Osteoblast (primary cell): ENCODE measurements at regions not wholly inside any gene's neighbourhood (a gene's known extent, or its start where the extent isn't known, plus 50 kb on each side); places are given as distances from the start of the nearest gene placed in this dataset.

Source experiments
- DNase-seq: peaks from one replicate; pipeline ENCODE4 v3.0.0; 2011; ENCODE audit warnings: low spot score, mixed read lengths; ENCODE audit not compliant: insufficient read length; ENCODE audit errors: missing footprints
- H2AFZ ChIP-seq: 2 replicates; pipeline ENCODE4 v1.6.0; 2011; ENCODE audit warnings: mild to moderate bottlenecking, low read length
- H3K27ac ChIP-seq: 2 replicates; pipeline ENCODE4 v1.5.1; 2011; ENCODE audit warnings: mild to moderate bottlenecking, low read depth, low read length, moderate library complexity
- H3K27me3 ChIP-seq: 2 replicates; pipeline ENCODE4 v1.6.0; 2012; ENCODE audit warnings: mild to moderate bottlenecking, control low read depth, inconsistent platforms, low read length, moderate library complexity; ENCODE audit not compliant: insufficient read depth
- H3K36me3 ChIP-seq: 2 replicates; pipeline ENCODE4 v1.5.1; 2011; ENCODE audit warnings: mild to moderate bottlenecking, low read length, control low read depth, moderate library complexity; ENCODE audit not compliant: insufficient read depth
- H3K4me1 ChIP-seq: 2 replicates; pipeline ENCODE4 v1.5.1; 2011; ENCODE audit warnings: mild to moderate bottlenecking, low read length, control low read depth, moderate library complexity; ENCODE audit not compliant: insufficient read depth
- H3K4me2 ChIP-seq: 2 replicates; pipeline ENCODE4 v1.6.0; 2011; ENCODE audit warnings: mild to moderate bottlenecking, low read length; ENCODE audit not compliant: insufficient read depth
- H3K4me3 ChIP-seq: fragments of 200-600 bp; sonication (generic); 3 replicates; pipeline ENCODE4 v1.5.1; 2012; ENCODE audit warnings: mild to moderate bottlenecking, low read length, inconsistent platforms; ENCODE audit not compliant: insufficient read depth
- H3K79me2 ChIP-seq: 2 replicates; pipeline ENCODE4 v1.6.0; 2012; ENCODE audit warnings: mild to moderate bottlenecking, low read length, control low read depth, inconsistent platforms; ENCODE audit not compliant: insufficient read depth
- H3K9me3 ChIP-seq: 2 replicates; pipeline ENCODE4 v1.5.1; 2011; ENCODE audit warnings: low read depth, low read length, control low read depth
- H4K20me1 ChIP-seq: 2 replicates; pipeline ENCODE4 v1.6.0; 2012; ENCODE audit warnings: mild to moderate bottlenecking, low read length, control low read depth; ENCODE audit not compliant: insufficient read depth
- TF ChIP-seq, protein P1 (sequence below): IDR thresholded peaks from 2 replicates; pipeline ENCODE4 v1.5.1; 2011; ENCODE audit warnings: mild to moderate bottlenecking, low read depth, low read length, moderate library complexity; ENCODE audit errors: extremely low read depth

DNA sequence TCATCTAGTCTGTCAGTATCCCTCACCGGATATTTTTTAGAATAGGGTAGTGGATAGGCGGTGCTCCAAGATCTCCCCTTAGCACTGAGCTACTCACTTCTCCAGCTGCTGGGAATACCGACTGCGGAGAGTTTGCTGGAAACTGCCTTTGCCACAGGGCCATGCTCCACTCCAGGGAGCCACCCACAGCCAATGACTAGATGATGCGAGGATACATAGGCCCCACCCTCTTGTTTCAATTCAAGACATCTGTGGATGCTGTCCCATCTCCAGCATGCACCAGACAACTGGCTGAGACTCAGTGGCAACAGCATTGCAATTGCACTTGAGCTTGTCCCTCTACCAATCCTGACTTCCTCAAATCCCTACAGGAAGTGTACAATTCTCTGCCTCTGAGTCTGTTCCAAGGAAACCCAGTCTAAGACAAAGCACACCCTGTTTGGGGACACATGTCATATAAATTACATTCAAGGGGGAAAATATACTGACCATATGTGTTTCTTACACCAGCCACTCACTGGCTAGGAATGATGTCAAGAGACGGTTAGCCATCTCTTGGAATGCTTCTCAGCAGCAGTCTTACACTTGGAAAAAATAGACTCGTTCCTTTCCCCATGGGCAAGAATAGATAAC, 312.6 kb upstream of the KIF2A start:
- Histone ChIP-seq H3K4me2 (no peak overlapping the region), H3K9me3 (no peaks in the 10 kb centered on the region), H3K27ac (no peak overlapping the region), H3K79me2 (no peaks in the 10 kb centered on the region), H3K4me3 (no peak overlapping the region), H3K36me3 (no peaks in the 10 kb centered on the region), H2AFZ (no peak overlapping the region), H4K20me1 (no peaks in the 10 kb centered on the region), H3K27me3 (no peaks in the 10 kb centered on the region), H3K4me1 (no peaks in the 10 kb centered on the region)
- DNase-seq = no peak
- TF ChIP-seq, protein P1, sequence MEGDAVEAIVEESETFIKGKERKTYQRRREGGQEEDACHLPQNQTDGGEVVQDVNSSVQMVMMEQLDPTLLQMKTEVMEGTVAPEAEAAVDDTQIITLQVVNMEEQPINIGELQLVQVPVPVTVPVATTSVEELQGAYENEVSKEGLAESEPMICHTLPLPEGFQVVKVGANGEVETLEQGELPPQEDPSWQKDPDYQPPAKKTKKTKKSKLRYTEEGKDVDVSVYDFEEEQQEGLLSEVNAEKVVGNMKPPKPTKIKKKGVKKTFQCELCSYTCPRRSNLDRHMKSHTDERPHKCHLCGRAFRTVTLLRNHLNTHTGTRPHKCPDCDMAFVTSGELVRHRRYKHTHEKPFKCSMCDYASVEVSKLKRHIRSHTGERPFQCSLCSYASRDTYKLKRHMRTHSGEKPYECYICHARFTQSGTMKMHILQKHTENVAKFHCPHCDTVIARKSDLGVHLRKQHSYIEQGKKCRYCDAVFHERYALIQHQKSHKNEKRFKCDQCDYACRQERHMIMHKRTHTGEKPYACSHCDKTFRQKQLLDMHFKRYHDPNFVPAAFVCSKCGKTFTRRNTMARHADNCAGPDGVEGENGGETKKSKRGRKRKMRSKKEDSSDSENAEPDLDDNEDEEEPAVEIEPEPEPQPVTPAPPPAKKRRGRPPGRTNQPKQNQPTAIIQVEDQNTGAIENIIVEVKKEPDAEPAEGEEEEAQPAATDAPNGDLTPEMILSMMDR = no peak

DNA sequence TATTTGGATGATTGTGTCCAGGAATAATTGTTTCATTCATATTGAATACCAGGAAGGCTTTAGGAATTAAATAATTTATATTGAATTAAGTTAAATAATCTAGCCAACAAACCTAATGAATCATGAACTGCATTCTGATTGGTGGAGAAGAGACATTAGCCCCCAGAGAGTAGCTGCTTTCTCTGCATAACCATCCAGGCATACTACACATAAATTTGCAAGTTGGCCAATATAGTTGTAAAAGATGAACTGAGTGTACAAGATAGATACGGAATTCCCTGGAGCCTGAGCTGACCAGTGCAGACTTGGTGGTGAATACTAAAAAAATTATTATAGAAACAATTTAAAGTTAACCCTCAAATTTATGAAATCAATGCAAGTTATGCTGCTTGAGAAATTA, 311.8 kb upstream of the KIF2A start:
- DNase-seq = no peak
- Histone ChIP-seq H3K27me3 (no peaks in the 10 kb centered on the region), H3K36me3 (no peaks in the 10 kb centered on the region)

DNA sequence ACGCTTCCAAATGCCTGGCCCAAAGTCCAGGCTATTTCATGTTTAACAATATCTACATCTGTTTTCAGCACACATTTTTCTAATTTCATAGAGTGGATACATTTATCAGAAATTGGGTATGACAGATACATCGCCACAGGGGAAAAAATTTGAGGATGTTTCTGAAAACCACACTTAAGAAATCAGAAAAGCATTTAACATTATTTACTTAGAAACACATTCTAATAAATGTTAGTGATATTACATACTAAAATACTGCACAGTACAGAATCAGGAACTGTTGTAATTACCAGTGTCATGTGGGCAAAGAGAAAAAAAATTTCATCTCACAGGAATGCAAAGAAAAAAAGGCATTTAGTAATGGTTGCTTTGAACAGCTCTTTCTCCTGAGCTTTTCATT, 310.5 kb upstream of the KIF2A start:
- Histone ChIP-seq H3K4me2 (no peak overlapping the region), H3K4me1 (no peaks in the 10 kb centered on the region), H3K27me3 (no peaks in the 10 kb centered on the region), H2AFZ (no peak overlapping the region), H3K79me2 (no peaks in the 10 kb centered on the region), H3K36me3 (no peaks in the 10 kb centered on the region), H3K27ac (no peak overlapping the region), H3K9me3 (no peaks in the 10 kb centered on the region), H3K4me3 (no peak overlapping the region), H4K20me1 (no peaks in the 10 kb centered on the region)
- TF ChIP-seq, protein P1 = no peak
- DNase-seq = no peak

More for the DNA sequence above, 311.8 kb upstream of the KIF2A start:
- TF ChIP-seq, protein P1 = no peak
- no peak overlapping the region for H3K4me3 ChIP-seq
- no peaks in the 10 kb centered on the region for H3K4me1 ChIP-seq
- no peaks in the 10 kb centered on the region for H3K79me2 ChIP-seq
- H4K20me1 ChIP-seq = no peaks in the 10 kb centered on the region
- H3K4me2 ChIP-seq = no peak overlapping the region
- H3K27ac ChIP-seq = no peak overlapping the region
- H3K9me3 ChIP-seq = no peaks in the 10 kb centered on the region
- H2AFZ ChIP-seq = no peak overlapping the region

DNA sequence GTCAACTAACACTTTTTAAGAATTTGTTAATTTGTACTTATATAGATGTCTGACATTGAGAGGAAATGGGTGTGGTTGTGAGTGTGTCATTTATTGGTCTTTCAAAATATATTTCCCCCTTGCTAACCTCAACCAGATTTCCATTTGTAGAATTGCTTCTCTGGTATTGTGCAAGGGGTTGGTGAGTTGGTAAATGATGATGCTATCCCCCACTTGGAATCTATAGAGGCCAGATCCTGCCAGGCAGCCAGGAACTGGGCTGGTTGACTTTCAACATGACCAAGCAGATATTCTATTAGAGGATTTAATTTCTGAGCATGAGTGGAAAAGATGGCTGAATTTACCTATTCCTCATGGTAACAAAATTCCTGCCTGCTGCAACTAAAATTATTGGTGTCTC, 306.6 kb upstream of the KIF2A start:
- no peak for DNase-seq
- H3K9me3 ChIP-seq = no peaks in the 10 kb centered on the region
- no peak overlapping the region for H3K4me2 ChIP-seq
- TF ChIP-seq, protein P1 = no peak
- H2AFZ ChIP-seq = no peak overlapping the region
- H3K27ac ChIP-seq = no peak overlapping the region
- no peaks in the 10 kb centered on the region for H3K36me3 ChIP-seq
- H3K79me2 ChIP-seq = no peaks in the 10 kb centered on the region
- no peak overlapping the region for H3K4me3 ChIP-seq
- H3K4me1 ChIP-seq = no peaks in the 10 kb centered on the region
- H4K20me1 ChIP-seq = no peaks in the 10 kb centered on the region
- no peaks in the 10 kb centered on the region for H3K27me3 ChIP-seq
